Parathyroid adenoma (tissue), 2 donors: ENCODE measurements at regions not wholly inside any gene's neighbourhood (a gene's known extent, or its start where the extent isn't known, plus 50 kb on each side); places are given as distances from the start of the nearest gene placed in this dataset.

ENCODE experiments used
- H2AFZ ChIP-seq: fragments of 300-600 bp; sonication (generic); one replicate; pipeline ENCODE4 v1.7.0; 2017; ENCODE audit warnings: antibody characterized with exemption, mild to moderate bottlenecking
- H3K27ac ChIP-seq: fragments of 300-600 bp; sonication (generic); one replicate; pipeline ENCODE4 v1.7.0; 2017
- H3K27me3 ChIP-seq: fragments of 300-600 bp; sonication (generic); one replicate; pipeline ENCODE4 v1.7.0; 2017; ENCODE audit warnings: low read length; ENCODE audit not compliant: control insufficient read depth, insufficient read depth
- H3K36me3 ChIP-seq: fragments of 300-600 bp; sonication (generic); one replicate; pipeline ENCODE4 v1.7.0; 2017; ENCODE audit warnings: low read length; ENCODE audit not compliant: control insufficient read depth, insufficient read depth
- H3K4me1 ChIP-seq: fragments of 300-600 bp; sonication (generic); one replicate; pipeline ENCODE4 v1.7.0; 2017; ENCODE audit warnings: control low read depth
- H3K4me2 ChIP-seq: fragments of 300-600 bp; sonication (generic); one replicate; pipeline ENCODE4 v1.7.0; 2017; ENCODE audit warnings: low read length
- H3K4me3 ChIP-seq: fragments of 300-600 bp; sonication (generic); one replicate; pipeline ENCODE4 v1.7.0; 2017; ENCODE audit warnings: low read depth, low read length
- H3K79me2 ChIP-seq: fragments of 300-600 bp; sonication (generic); one replicate; pipeline ENCODE4 v1.7.0; 2017; ENCODE audit warnings: control low read depth
- H3K9ac ChIP-seq: fragments of 300-600 bp; sonication (generic); one replicate; pipeline ENCODE4 v1.7.0; 2017; ENCODE audit warnings: mild to moderate bottlenecking
- H3K9me3 ChIP-seq: fragments of 300-600 bp; sonication (generic); one replicate; pipeline ENCODE4 v1.7.0; 2017; ENCODE audit warnings: low read length; ENCODE audit not compliant: control insufficient read depth
- TF ChIP-seq, protein P1 (sequence below): fragments of 300-600 bp; sonication (generic); IDR thresholded peaks from one replicate; pipeline ENCODE4 v1.7.0; 2017; ENCODE audit warnings: antibody characterized with exemption, mild to moderate bottlenecking
- donor health status: primary hyperparathyroidism.

DNA sequence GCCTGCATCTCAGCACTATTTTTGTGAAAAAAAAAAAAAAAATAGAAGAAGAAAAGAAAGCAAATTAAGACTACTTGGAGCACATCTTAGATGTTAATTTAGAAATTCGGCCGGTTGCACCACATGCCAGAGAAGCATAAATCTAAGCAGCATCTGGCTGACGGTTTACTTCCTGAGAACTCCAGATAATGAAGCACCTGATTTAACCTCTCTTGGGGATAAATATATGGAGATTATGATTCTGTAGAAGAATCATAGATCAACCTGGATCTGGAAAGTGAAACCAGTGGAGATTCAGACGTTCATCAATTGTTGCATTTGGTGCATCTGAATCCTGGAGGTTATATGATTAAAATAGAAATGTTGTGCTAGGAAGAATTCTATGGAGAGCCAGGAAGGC lies 102.1 kb upstream of the SH3BP4 start:
- Histone ChIP-seq H3K9me3 (no peaks in the 10 kb centered on the region), H2AFZ (no peak overlapping the region), H3K4me3 (no peak overlapping the region), H3K4me1 (no peaks in the 10 kb centered on the region), H3K79me2 (no peaks in the 10 kb centered on the region), H3K27ac (no peak overlapping the region), H3K27me3 (no peaks in the 10 kb centered on the region), H3K9ac (no peak overlapping the region), H3K4me2 (no peak overlapping the region), H3K36me3 (no peaks in the 10 kb centered on the region)
- TF ChIP-seq, protein P1, sequence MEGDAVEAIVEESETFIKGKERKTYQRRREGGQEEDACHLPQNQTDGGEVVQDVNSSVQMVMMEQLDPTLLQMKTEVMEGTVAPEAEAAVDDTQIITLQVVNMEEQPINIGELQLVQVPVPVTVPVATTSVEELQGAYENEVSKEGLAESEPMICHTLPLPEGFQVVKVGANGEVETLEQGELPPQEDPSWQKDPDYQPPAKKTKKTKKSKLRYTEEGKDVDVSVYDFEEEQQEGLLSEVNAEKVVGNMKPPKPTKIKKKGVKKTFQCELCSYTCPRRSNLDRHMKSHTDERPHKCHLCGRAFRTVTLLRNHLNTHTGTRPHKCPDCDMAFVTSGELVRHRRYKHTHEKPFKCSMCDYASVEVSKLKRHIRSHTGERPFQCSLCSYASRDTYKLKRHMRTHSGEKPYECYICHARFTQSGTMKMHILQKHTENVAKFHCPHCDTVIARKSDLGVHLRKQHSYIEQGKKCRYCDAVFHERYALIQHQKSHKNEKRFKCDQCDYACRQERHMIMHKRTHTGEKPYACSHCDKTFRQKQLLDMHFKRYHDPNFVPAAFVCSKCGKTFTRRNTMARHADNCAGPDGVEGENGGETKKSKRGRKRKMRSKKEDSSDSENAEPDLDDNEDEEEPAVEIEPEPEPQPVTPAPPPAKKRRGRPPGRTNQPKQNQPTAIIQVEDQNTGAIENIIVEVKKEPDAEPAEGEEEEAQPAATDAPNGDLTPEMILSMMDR: no peak

DNA sequence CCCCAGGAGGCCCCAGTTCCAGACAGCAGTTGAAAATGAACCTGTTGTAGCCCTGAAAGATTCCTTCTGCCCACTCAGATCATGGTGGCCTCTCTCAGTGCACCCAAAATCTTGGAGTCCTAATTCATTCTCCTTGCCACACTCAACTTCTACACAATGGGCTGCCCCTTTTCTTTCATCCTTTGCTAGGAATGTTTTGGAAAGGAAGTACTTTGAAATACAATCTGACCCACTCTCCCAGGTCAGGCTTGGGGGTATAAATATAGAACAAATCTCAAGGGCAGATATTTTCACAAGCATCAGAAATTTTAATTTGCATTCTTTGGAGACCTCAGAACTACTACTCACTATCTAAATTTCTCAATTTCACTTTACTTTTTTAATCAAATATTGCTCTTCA lies 103.2 kb upstream of the SH3BP4 start:
- Histone ChIP-seq H3K9ac (no peak overlapping the region), H2AFZ (no peak overlapping the region), H3K79me2 (no peaks in the 10 kb centered on the region), H3K9me3 (no peaks in the 10 kb centered on the region), H3K36me3 (no peaks in the 10 kb centered on the region), H3K4me1 (no peaks in the 10 kb centered on the region), H3K4me3 (no peak overlapping the region), H3K27me3 (no peaks in the 10 kb centered on the region), H3K4me2 (no peak overlapping the region), H3K27ac (no peak overlapping the region)
- TF ChIP-seq, protein P1: no peak

DNA sequence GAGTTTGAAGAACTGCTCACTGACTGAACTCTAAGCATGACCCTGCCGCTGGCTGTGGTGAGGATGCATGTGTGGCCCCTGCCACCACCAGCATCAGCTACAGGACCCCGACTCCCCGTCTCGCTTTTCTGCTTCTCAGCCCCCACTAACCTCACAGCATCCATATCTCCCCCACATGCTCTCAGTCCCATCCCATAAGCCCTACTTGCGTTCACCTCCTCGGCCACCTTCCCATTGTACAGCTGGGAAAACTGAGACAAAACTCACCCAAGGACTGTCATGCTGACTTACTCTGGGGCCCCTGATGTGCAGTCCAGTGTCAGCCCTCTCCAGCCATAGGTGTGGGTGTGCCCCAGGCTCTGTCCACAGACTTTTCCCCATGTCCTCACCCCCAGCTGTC lies 104.2 kb upstream of the SH3BP4 start:
- H3K27me3 ChIP-seq: no peaks in the 10 kb centered on the region
- H3K27ac ChIP-seq: no peak overlapping the region
- no peak overlapping the region for H3K4me2 ChIP-seq
- no peaks in the 10 kb centered on the region for H3K36me3 ChIP-seq
- no peak overlapping the region for H2AFZ ChIP-seq
- TF ChIP-seq, protein P1: no peak
- H3K4me3 ChIP-seq: no peak overlapping the region
- H3K79me2 ChIP-seq: no peaks in the 10 kb centered on the region
- H3K9ac ChIP-seq: no peak overlapping the region
- H3K4me1 ChIP-seq: no peaks in the 10 kb centered on the region
- no peaks in the 10 kb centered on the region for H3K9me3 ChIP-seq

GRCh38 chr2:234847364-234847635 lies 104.5 kb upstream of the SH3BP4 start:
- H3K9ac ChIP-seq: no peak overlapping the region
- no peaks in the 10 kb centered on the region for H3K79me2 ChIP-seq
- no peaks in the 10 kb centered on the region for H3K9me3 ChIP-seq
- no peaks in the 10 kb centered on the region for H3K4me1 ChIP-seq
- H3K4me2 ChIP-seq: no peak overlapping the region
- H2AFZ ChIP-seq: no peak overlapping the region
- H3K27ac ChIP-seq: no peak overlapping the region
- TF ChIP-seq, protein P1: no peak
- H3K27me3 ChIP-seq: no peaks in the 10 kb centered on the region
- H3K4me3 ChIP-seq: no peak overlapping the region
- H3K36me3 ChIP-seq: no peaks in the 10 kb centered on the region

GRCh38 chr2:234846599-234847363 lies 105.0 kb upstream of the SH3BP4 start:
- Histone ChIP-seq H3K4me3 (no peak overlapping the region), H3K27ac (no peak overlapping the region), H3K27me3 (no peaks in the 10 kb centered on the region), H3K9ac (no peak overlapping the region), H3K36me3 (no peaks in the 10 kb centered on the region), H2AFZ (no peak overlapping the region), H3K79me2 (no peaks in the 10 kb centered on the region), H3K4me1 (no peaks in the 10 kb centered on the region), H3K9me3 (no peaks in the 10 kb centered on the region), H3K4me2 (no peak overlapping the region)
- TF ChIP-seq, protein P1: no peak
